ENCODE measurements at regions not wholly inside any gene's neighbourhood (a gene's known extent, or its start where the extent isn't known, plus 50 kb on each side); places are given as distances from the start of the nearest gene placed in this dataset.

- no peak for TF ChIP-seq CTCF (IDR thresholded peaks at IDR 0.05)
- TF ChIP-seq EZH2phosphoT487 (IDR thresholded peaks at IDR 0.05; ENCODE audit: borderline replicate concordance, low read depth): no peak
- TF ChIP-seq POLR2AphosphoS5 (IDR thresholded peaks at IDR 0.05; ENCODE audit: low read depth, low read length): peak; percentile 51
- no peak for TF ChIP-seq TEAD4 (IDR thresholded peaks at IDR 0.05; ENCODE audit: borderline replicate concordance, insufficient read depth)
- peak; percentile 25 for TF ChIP-seq RAD21 (IDR thresholded peaks at IDR 0.05; ENCODE audit: low read length)
- peak; percentile 47; the same call in 1 of the 2 replicates for TF ChIP-seq TAF1 (IDR thresholded peaks at IDR 0.05; ENCODE audit: borderline replicate concordance, low read depth, low read length)
Measured at GRCh38 chr14:76958980-76959710, 69.4 kb downstream of the IRF2BPL start.
